ENCODE measurements at regions not wholly inside any gene's neighbourhood (a gene's known extent, or its start where the extent isn't known, plus 50 kb on each side); places are given as distances from the start of the nearest gene placed in this dataset.

GRCh38 chr6:21999741-22000140 lies 297.1 kb downstream of the PRL start:
- no peak overlapping the region for H2AFZ ChIP-seq
- no peak overlapping the region for H3K9ac ChIP-seq
- H3K4me3 ChIP-seq (ENCODE audit: low read depth, low read length) = no peak overlapping the region
- H3K79me2 ChIP-seq = no peaks in the 10 kb centered on the region
- no peak overlapping the region for H3K4me2 ChIP-seq (ENCODE audit: low read length)
- no peak overlapping the region for H3K27ac ChIP-seq
- no peak for TF ChIP-seq CTCF (IDR thresholded peaks at IDR 0.05)
- no peaks in the 10 kb centered on the region for H3K27me3 ChIP-seq (ENCODE audit: control insufficient read depth, insufficient read depth, low read length)
- peaks cover 3% of the 10 kb centered on the region for H3K4me1 ChIP-seq
- no peaks in the 10 kb centered on the region for H3K9me3 ChIP-seq (ENCODE audit: control insufficient read depth, low read length)
- no peaks in the 10 kb centered on the region for H3K36me3 ChIP-seq (ENCODE audit: control insufficient read depth, insufficient read depth, low read length)

GRCh38 chr6:22001396-22002027 lies 295.3 kb downstream of the PRL start:
- no peak overlapping the region for H3K4me2 ChIP-seq (ENCODE audit: low read length)
- no peaks in the 10 kb centered on the region for H3K36me3 ChIP-seq (ENCODE audit: control insufficient read depth, insufficient read depth, low read length)
- H3K79me2 ChIP-seq = no peaks in the 10 kb centered on the region
- H2AFZ ChIP-seq = peak overlapping the region; percentile 17
- H3K9ac ChIP-seq = no peak overlapping the region
- H3K9me3 ChIP-seq (ENCODE audit: control insufficient read depth, low read length) = no peaks in the 10 kb centered on the region
- no peaks in the 10 kb centered on the region for H3K27me3 ChIP-seq (ENCODE audit: control insufficient read depth, insufficient read depth, low read length)
- no peak overlapping the region for H3K4me3 ChIP-seq (ENCODE audit: low read depth, low read length)
- no peak for TF ChIP-seq CTCF (IDR thresholded peaks at IDR 0.05)
- peaks cover 3% of the 10 kb centered on the region for H3K4me1 ChIP-seq
- no peak overlapping the region for H3K27ac ChIP-seq

GRCh38 chr6:22003287-22003686 lies 293.5 kb downstream of the PRL start:
- Histone ChIP-seq H3K4me3 (ENCODE audit: low read depth, low read length) (no peak overlapping the region), H2AFZ (no peak overlapping the region), H3K9ac (no peak overlapping the region), H3K79me2 (no peaks in the 10 kb centered on the region), H3K27me3 (ENCODE audit: control insufficient read depth, insufficient read depth, low read length) (no peaks in the 10 kb centered on the region), H3K9me3 (ENCODE audit: control insufficient read depth, low read length) (no peaks in the 10 kb centered on the region), H3K36me3 (ENCODE audit: control insufficient read depth, insufficient read depth, low read length) (no peaks in the 10 kb centered on the region), H3K27ac (no peak overlapping the region), H3K4me2 (ENCODE audit: low read length) (no peak overlapping the region), H3K4me1 (no peaks in the 10 kb centered on the region)
- no peak for TF ChIP-seq CTCF (IDR thresholded peaks at IDR 0.05)

GRCh38 chr6:22006795-22007194 lies 290.0 kb downstream of the PRL start:
- Histone ChIP-seq H2AFZ (no peak overlapping the region), H3K79me2 (no peaks in the 10 kb centered on the region), H3K4me3 (ENCODE audit: low read depth, low read length) (no peak overlapping the region), H3K4me1 (peaks cover 4% of the 10 kb centered on the region), H3K9ac (no peak overlapping the region), H3K27me3 (ENCODE audit: control insufficient read depth, insufficient read depth, low read length) (no peaks in the 10 kb centered on the region), H3K4me2 (ENCODE audit: low read length) (no peak overlapping the region), H3K9me3 (ENCODE audit: control insufficient read depth, low read length) (no peaks in the 10 kb centered on the region), H3K27ac (no peak overlapping the region), H3K36me3 (ENCODE audit: control insufficient read depth, insufficient read depth, low read length) (no peaks in the 10 kb centered on the region)
- TF ChIP-seq CTCF (IDR thresholded peaks at IDR 0.05) = no peak

GRCh38 chr6:22007469-22007868 lies 289.4 kb downstream of the PRL start:
- H3K27ac ChIP-seq = no peak overlapping the region
- H3K36me3 ChIP-seq (ENCODE audit: control insufficient read depth, insufficient read depth, low read length) = no peaks in the 10 kb centered on the region
- H3K27me3 ChIP-seq (ENCODE audit: control insufficient read depth, insufficient read depth, low read length) = no peaks in the 10 kb centered on the region
- no peak overlapping the region for H3K4me3 ChIP-seq (ENCODE audit: low read depth, low read length)
- no peak overlapping the region for H3K4me2 ChIP-seq (ENCODE audit: low read length)
- no peaks in the 10 kb centered on the region for H3K79me2 ChIP-seq
- H3K9me3 ChIP-seq (ENCODE audit: control insufficient read depth, low read length) = no peaks in the 10 kb centered on the region
- TF ChIP-seq CTCF (IDR thresholded peaks at IDR 0.05) = no peak
- no peak overlapping the region for H3K9ac ChIP-seq
- H3K4me1 ChIP-seq = peaks cover 4% of the 10 kb centered on the region
- H2AFZ ChIP-seq = no peak overlapping the region
